Hematopoietic multipotent progenitor cell (in vitro differentiated cells): ENCODE measurements at regions not wholly inside any gene's neighbourhood (a gene's known extent, or its start where the extent isn't known, plus 50 kb on each side); places are given as distances from the start of the nearest gene placed in this dataset.
A peak's percentile ranks its signal among the peaks of the same experiment; 100 is the strongest.

Source experiments
- DNase-seq, 3 donors: peaks; one replicate each; pipeline ENCODE4 v3.0.0-alpha.2; 2011 to 2015; ENCODE audit warnings: low read depth in 2 of 3, low spot score in 2 of 3

- DNase-seq = no peak
Measured at GRCh38 chr16:10312784-10313724, 72.8 kb upstream of the ATF7IP2 start.

- no peak for DNase-seq
Measured at GRCh38 chr16:10314317-10314716, 71.5 kb upstream of the ATF7IP2 start.

- peak in 2 of 3 donors; percentile 29 to 69 for DNase-seq
Measured at GRCh38 chr16:10314811-10315210, 71.0 kb upstream of the ATF7IP2 start.

GRCh38 chr16:10317425-10318001, 68.3 kb upstream of the ATF7IP2 start:
- DNase-seq = no peak

GRCh38 chr16:10318798-10319500, 66.9 kb upstream of the ATF7IP2 start:
- no peak for DNase-seq

- DNase-seq = no peak
Measured at GRCh38 chr16:10321407-10322387, 64.2 kb upstream of the ATF7IP2 start.

- no peak for DNase-seq
Measured at GRCh38 chr16:10322723-10323527, 62.9 kb upstream of the ATF7IP2 start.

GRCh38 chr16:10323528-10323869, 62.4 kb upstream of the ATF7IP2 start:
- DNase-seq = no peak

GRCh38 chr16:10324210-10324609, 61.7 kb upstream of the ATF7IP2 start:
- no peak for DNase-seq

- no peak for DNase-seq
Measured at GRCh38 chr16:10325783-10326543, 59.9 kb upstream of the ATF7IP2 start.

- DNase-seq = no peak
Measured at GRCh38 chr16:10326647-10327046, 59.2 kb upstream of the ATF7IP2 start.

- DNase-seq = peak in 2 of 3 donors; percentile 22 to 56
Measured at GRCh38 chr16:10328291-10328690, 57.6 kb upstream of the ATF7IP2 start.

- no peak for DNase-seq
Measured at GRCh38 chr16:10332241-10332640, 53.6 kb upstream of the ATF7IP2 start.

- no peak for DNase-seq
Measured at GRCh38 chr16:10332775-10333174, 53.1 kb upstream of the ATF7IP2 start.

- no peak for DNase-seq
Measured at GRCh38 chr16:10333321-10334032, 52.4 kb upstream of the ATF7IP2 start.

GRCh38 chr16:10335681-10336080, 50.2 kb upstream of the ATF7IP2 start:
- no peak for DNase-seq
